ENCODE measurements at regions not wholly inside any gene's neighbourhood (a gene's known extent, or its start where the extent isn't known, plus 50 kb on each side); places are given as distances from the start of the nearest gene placed in this dataset.
"Not testable (repeated sequence)": the region's sequence is repeated elsewhere in the genome, so short reads cannot be mapped to it uniquely, and the experiment has no call there.

- not testable (repeated sequence) for H3K27ac ChIP-seq (ENCODE audit: low read length); H3K9me3 ChIP-seq (ENCODE audit: low read length); H4K20me1 ChIP-seq (ENCODE audit: insufficient read depth); H3F3A ChIP-seq (ENCODE audit: insufficient read depth, low read length, poor library complexity, severe bottlenecking); H2AFZ ChIP-seq (ENCODE audit: low read depth, low read length); H3K4me2 ChIP-seq (ENCODE audit: low read length); H3K4me3 ChIP-seq (ENCODE audit: low read length); H3K27me3 ChIP-seq (ENCODE audit: insufficient read depth, low read depth, low read length); H3K9me2 ChIP-seq (ENCODE audit: insufficient read depth, low read length); H3K9ac ChIP-seq (ENCODE audit: low read length); H3K79me2 ChIP-seq (replicated peaks; ENCODE audit: insufficient read depth, low read length); H3K36me3 ChIP-seq (ENCODE audit: insufficient read depth, low read length)
Observed at GRCh38 chr12:46543378-46543795, 170.8 kb upstream of the SLC38A2 start.

GRCh38 chr12:46538976-46539375 is 166.4 kb upstream of the SLC38A2 start:
- Histone ChIP-seq H2AFZ (ENCODE audit: low read depth, low read length) (no peak overlapping the region), H3K36me3 (ENCODE audit: insufficient read depth, low read length) (no peaks in the 10 kb centered on the region), H3K27me3 (ENCODE audit: insufficient read depth, low read depth, low read length) (no peaks in the 10 kb centered on the region), H4K20me1 (ENCODE audit: insufficient read depth) (no peaks in the 10 kb centered on the region), H3K4me3 (ENCODE audit: low read length) (no peak overlapping the region), H3K4me2 (ENCODE audit: low read length) (no peak overlapping the region), H3K9me2 (ENCODE audit: insufficient read depth, low read length) (no peaks in the 10 kb centered on the region), H3F3A (ENCODE audit: insufficient read depth, low read length, poor library complexity, severe bottlenecking) (no peaks in the 10 kb centered on the region), H3K27ac (ENCODE audit: low read length) (peak overlapping the region; percentile 28), H3K79me2 (replicated peaks; ENCODE audit: insufficient read depth, low read length) (no peaks in the 10 kb centered on the region), H3K9me3 (ENCODE audit: low read length) (no peaks in the 10 kb centered on the region), H3K9ac (ENCODE audit: low read length) (no peak overlapping the region)
- no peak for TF ChIP-seq RAD21 (conservative IDR thresholded peaks at IDR 0.05)
- no peak for TF ChIP-seq EP300 (conservative IDR thresholded peaks at IDR 0.05; ENCODE audit: poor library complexity, severe bottlenecking)
- TF ChIP-seq EZH2 (IDR thresholded peaks at IDR 0.05; ENCODE audit: borderline replicate concordance, insufficient read depth, low read length, poor library complexity, severe bottlenecking), result no peak
- no peak for TF ChIP-seq REST (IDR thresholded peaks at IDR 0.05; ENCODE audit: borderline replicate concordance)
- no peak for TF ChIP-seq CTCF (IDR thresholded peaks at IDR 0.05; ENCODE audit: poor library complexity, severe bottlenecking)
- TF ChIP-seq SMC3 (conservative IDR thresholded peaks at IDR 0.05; ENCODE audit: poor library complexity), result no peak
- no peak for TF ChIP-seq MXI1 (conservative IDR thresholded peaks at IDR 0.05; ENCODE audit: poor library complexity, severe bottlenecking)
- no peak for TF ChIP-seq POLR2AphosphoS5 (IDR thresholded peaks at IDR 0.05)
- TF ChIP-seq TAF1 (IDR thresholded peaks at IDR 0.05; ENCODE audit: low read depth), result no peak

GRCh38 chr12:46537387-46537955 is 164.9 kb upstream of the SLC38A2 start:
- TF ChIP-seq TAF1 (IDR thresholded peaks at IDR 0.05; ENCODE audit: low read depth) (no peak), REST (IDR thresholded peaks at IDR 0.05; ENCODE audit: borderline replicate concordance) (no peak), EZH2 (IDR thresholded peaks at IDR 0.05; ENCODE audit: borderline replicate concordance, insufficient read depth, low read length, poor library complexity, severe bottlenecking) (no peak)
- Histone ChIP-seq H3K4me3 (ENCODE audit: low read length) (no peak overlapping the region), H3K27ac (ENCODE audit: low read length) (no peak overlapping the region), H3F3A (ENCODE audit: insufficient read depth, low read length, poor library complexity, severe bottlenecking) (no peaks in the 10 kb centered on the region), H3K9me3 (ENCODE audit: low read length) (no peaks in the 10 kb centered on the region), H3K4me2 (ENCODE audit: low read length) (no peak overlapping the region), H3K27me3 (ENCODE audit: insufficient read depth, low read depth, low read length) (no peaks in the 10 kb centered on the region), H3K79me2 (replicated peaks; ENCODE audit: insufficient read depth, low read length) (no peaks in the 10 kb centered on the region), H4K20me1 (ENCODE audit: insufficient read depth) (no peaks in the 10 kb centered on the region), H2AFZ (ENCODE audit: low read depth, low read length) (no peak overlapping the region), H3K9me2 (ENCODE audit: insufficient read depth, low read length) (no peaks in the 10 kb centered on the region), H3K36me3 (ENCODE audit: insufficient read depth, low read length) (no peaks in the 10 kb centered on the region), H3K9ac (ENCODE audit: low read length) (no peak overlapping the region)

GRCh38 chr12:46536316-46536715 is 163.7 kb upstream of the SLC38A2 start:
- not testable (repeated sequence) for H3K9ac ChIP-seq (ENCODE audit: low read length); H4K20me1 ChIP-seq (ENCODE audit: insufficient read depth); H3K4me3 ChIP-seq (ENCODE audit: low read length); H3K79me2 ChIP-seq (replicated peaks; ENCODE audit: insufficient read depth, low read length); H3K27me3 ChIP-seq (ENCODE audit: insufficient read depth, low read depth, low read length); H3K4me2 ChIP-seq (ENCODE audit: low read length); H3F3A ChIP-seq (ENCODE audit: insufficient read depth, low read length, poor library complexity, severe bottlenecking); H2AFZ ChIP-seq (ENCODE audit: low read depth, low read length); H3K9me2 ChIP-seq (ENCODE audit: insufficient read depth, low read length); H3K9me3 ChIP-seq (ENCODE audit: low read length); H3K27ac ChIP-seq (ENCODE audit: low read length); H3K36me3 ChIP-seq (ENCODE audit: insufficient read depth, low read length)
